GM13977 (cell line): ENCODE measurements at regions not wholly inside any gene's neighbourhood (a gene's known extent, or its start where the extent isn't known, plus 50 kb on each side); places are given as distances from the start of the nearest gene placed in this dataset.
A peak's percentile ranks its signal among the peaks of the same experiment; 100 is the strongest.

ENCODE experiments used
- DNase-seq: peaks from one replicate; pipeline ENCODE4 v3.0.0; 2012; ENCODE audit warnings: low spot score
- CTCF ChIP-seq: IDR thresholded peaks from 2 replicates; pipeline ENCODE4 v1.5.1; 2012; ENCODE audit warnings: mild to moderate bottlenecking, control low read depth; ENCODE audit not compliant: insufficient read depth; ENCODE audit errors: extremely low read depth, missing control alignments
- in situ Hi-C: fragments of 300-500 bp; cut with MboI; formaldehyde crosslinking; loops from one replicate; pipeline ENCODE4 v1.12.0; 2022; ENCODE audit warnings: low sequenced_read_pairs, low pct_unique_long_range_greater_than_20kb, mixed read lengths, inconsistent platforms; ENCODE audit not compliant: unreplicated experiment

- no peak for DNase-seq
- in situ Hi-C loops, result no loop called here
- no peak for TF ChIP-seq CTCF
Observed at GRCh38 chr10:31749301-31749700, 179.3 kb downstream of the ARHGAP12 start.

- no peak for TF ChIP-seq CTCF
- DNase-seq, result peak; percentile 40
- in situ Hi-C loops, result no loop called here
Observed at GRCh38 chr10:31745612-31746376, 182.8 kb downstream of the ARHGAP12 start.

DNA sequence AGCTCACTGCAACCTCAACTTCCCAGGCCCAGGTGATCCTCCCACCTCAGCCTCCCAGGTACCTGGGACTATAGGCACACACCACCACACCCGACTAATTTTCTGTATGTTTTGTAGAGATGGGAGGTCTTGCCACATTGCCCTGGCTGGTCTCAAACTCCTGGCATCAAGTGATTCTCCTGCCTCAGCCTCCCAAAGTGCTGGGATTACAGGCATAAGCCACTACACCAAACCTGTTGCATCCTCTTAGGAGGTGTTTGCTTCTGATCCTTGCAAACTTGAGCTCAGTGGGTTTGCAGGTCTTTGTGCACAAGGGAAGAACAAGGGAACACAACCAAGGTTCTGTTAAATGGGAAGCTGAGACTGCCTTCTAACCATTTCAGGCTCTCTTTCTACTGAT lies 184.6 kb downstream of the ARHGAP12 start:
- in situ Hi-C loops, result no loop called here
- no peak for DNase-seq
- no peak for TF ChIP-seq CTCF

- in situ Hi-C loops, result no loop called here
- TF ChIP-seq CTCF, result no peak
- DNase-seq, result no peak
Observed at GRCh38 chr10:31742255-31742654, 186.4 kb downstream of the ARHGAP12 start.

- TF ChIP-seq CTCF, result no peak
- no peak for DNase-seq
- in situ Hi-C loops, result no loop called here
Observed at GRCh38 chr10:31741473-31741872, 187.2 kb downstream of the ARHGAP12 start.

DNA sequence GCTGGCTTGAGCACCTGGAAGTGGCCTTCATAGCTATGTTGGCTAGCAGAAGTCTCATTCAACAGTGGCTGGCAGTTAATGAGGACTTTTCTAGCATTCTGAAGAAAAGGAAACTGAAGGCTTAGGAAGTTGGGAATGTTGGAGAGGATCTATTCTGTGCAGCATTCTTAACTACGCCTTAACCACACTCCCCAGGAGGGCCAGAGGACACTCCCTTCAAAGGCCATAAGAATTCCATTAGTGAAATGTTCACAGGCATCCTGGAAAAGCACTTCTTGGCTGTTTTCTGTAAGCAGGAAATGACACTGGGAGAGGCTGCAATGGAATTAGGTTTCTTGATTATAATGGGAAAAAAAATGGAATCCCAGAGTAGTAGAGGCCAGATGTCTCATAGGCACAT lies 188.9 kb downstream of the ARHGAP12 start:
- no peak for DNase-seq

More for the DNA sequence above, 188.9 kb downstream of the ARHGAP12 start:
- no peak for TF ChIP-seq CTCF
- in situ Hi-C loops, result no loop called here
